NCI-H128 (cell line): ENCODE measurements at regions not wholly inside any gene's neighbourhood (a gene's known extent, or its start where the extent isn't known, plus 50 kb on each side); places are given as distances from the start of the nearest gene placed in this dataset.

ENCODE experiments used
- DNase-seq: peaks from one replicate; lab custom pipeline; 2025; ENCODE audit not compliant: unreplicated experiment; lab: John Stamatoyannopoulos, UW

- no peak for DNase-seq
These were observed 870.8 kb downstream of the GALC start for GRCh38 chr14:87122166-87122565.

GRCh38 chr14:87121716-87122115 lies 871.3 kb downstream of the GALC start:
- no peak for DNase-seq

- no peak for DNase-seq
These were observed 877.7 kb downstream of the GALC start for GRCh38 chr14:87115234-87115633.

GRCh38 chr14:87113286-87113685 lies 879.7 kb downstream of the GALC start:
- DNase-seq = no peak

GRCh38 chr14:87111741-87112140 lies 881.2 kb downstream of the GALC start:
- DNase-seq = no peak

DNA sequence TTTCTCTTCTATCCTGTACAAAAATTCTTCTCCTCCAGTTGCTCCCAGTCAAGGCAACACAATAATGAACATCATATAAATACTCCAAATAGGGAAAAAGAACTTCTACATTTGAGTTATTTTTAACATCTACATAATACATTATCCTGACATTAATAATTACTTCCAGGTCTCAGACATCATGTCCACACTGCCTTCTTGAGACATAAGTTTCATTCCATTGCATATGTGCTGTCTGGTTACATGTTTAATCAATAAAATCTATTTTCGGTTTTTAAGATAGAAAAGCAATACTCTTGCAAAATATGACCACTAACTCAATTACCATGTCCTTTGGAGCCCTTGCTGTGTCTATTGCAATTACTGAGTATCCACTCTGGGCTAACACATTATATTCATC lies 881.9 kb downstream of the GALC start:
- no peak for DNase-seq

- DNase-seq = no peak
These were observed 883.7 kb downstream of the GALC start for GRCh38 chr14:87109271-87109670.

DNA sequence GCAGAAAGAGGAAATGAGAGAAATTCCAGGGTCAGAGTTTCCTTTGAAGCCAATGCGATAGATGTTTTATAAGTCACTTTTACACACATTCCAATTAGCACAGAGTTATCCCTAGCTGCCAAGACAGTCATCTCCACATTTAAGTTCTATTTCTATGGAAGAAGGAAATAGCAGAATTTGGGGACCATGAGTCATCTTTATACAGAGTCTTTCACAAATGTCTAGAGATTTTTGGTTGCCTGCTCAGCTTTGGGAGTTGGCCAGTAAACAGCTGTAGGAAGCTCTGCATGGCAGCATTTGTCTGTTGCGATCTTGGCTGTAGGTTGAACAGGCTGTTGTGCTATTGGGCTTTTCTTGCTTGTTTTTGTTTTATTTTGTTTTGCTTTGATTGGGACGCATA lies 884.3 kb downstream of the GALC start:
- DNase-seq = no peak

DNA sequence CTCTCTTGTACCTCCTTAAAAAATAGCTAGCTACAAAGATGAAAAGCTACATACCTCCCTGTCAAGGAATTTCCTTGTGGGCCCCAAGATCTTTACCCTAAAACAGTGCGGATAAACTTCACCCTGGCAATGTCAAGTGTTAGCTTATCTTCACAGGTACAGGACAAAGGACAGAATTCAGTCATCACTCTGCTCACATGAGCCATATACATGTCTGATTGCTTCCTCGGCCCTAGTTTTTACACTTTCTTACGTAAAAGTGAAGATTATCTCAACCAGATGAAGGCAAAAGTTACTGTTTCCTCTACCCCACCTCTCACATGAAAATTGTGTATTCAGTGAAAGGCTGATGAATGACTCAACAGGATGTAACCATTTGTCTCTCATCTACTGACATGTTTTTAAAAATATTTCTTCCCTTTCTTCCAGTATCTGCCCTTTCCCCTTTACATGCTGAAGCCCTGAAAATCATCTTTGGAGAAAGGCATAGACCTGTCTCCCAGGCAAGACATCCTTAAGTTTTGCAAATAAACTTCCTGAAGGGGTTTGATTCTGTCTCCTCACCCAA lies 890.1 kb downstream of the GALC start:
- no peak for DNase-seq

GRCh38 chr14:87097015-87097414 lies 896.0 kb downstream of the GALC start:
- no peak for DNase-seq

DNA sequence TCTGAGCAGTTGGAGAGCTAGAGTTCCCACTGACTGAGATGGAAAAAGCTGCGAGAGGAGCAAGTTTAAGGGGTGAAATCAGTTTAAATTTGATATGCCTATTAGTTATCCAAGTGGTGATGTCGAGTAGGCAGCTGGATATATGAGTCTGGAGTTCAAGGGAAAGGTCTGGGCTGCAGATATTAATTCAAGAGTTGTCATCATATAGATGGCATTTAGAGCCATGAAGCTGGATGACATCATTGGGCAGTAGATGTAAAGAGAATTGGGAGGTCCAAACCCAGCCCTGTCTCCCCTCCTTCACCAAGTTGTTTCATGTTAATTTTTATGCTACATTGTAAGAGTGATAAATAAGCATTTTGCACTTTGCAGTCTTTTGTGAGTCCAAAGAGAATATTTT lies 898.1 kb downstream of the GALC start:
- no peak for DNase-seq

GRCh38 chr14:87088588-87088987 lies 904.4 kb downstream of the GALC start:
- DNase-seq = no peak

DNA sequence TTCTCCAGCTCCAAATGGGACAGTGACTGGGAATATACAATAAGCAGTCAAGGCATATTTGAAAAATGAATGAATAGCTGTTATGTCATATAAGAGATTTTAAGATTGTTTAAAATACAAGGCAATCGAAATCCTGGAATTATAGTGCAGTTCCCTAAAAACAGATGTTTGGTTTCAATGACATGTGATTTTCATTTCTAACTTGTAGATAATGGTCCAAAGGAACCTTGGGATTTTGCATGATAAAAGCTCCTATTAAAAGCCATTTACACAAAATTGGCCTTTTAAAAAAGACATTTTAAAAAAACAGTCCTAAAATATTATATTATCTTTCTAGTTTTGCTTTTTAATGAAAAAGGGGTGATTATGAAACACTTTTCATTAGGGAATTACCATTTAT lies 905.1 kb downstream of the GALC start:
- DNase-seq = no peak

GRCh38 chr14:87084908-87085307 lies 908.1 kb downstream of the GALC start:
- DNase-seq = no peak

DNA sequence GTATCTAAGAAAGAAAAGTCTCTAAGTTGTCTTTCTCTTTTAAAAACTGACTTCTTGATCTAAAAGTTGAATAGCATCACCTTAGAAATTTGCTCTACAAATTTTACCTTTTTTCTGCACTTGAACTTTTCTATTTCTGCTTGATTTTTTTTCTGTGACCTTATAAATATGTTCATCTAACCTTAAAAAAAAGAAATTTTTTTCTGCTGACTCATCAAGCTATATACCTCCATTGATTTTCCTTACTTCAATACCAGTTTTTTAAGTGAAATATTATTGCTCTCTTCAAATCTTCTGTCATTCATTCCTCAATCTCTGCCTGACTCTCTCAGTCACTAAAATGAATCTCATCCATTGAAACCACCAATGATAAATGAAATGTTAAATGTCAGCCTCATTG lies 910.1 kb downstream of the GALC start:
- no peak for DNase-seq

DNA sequence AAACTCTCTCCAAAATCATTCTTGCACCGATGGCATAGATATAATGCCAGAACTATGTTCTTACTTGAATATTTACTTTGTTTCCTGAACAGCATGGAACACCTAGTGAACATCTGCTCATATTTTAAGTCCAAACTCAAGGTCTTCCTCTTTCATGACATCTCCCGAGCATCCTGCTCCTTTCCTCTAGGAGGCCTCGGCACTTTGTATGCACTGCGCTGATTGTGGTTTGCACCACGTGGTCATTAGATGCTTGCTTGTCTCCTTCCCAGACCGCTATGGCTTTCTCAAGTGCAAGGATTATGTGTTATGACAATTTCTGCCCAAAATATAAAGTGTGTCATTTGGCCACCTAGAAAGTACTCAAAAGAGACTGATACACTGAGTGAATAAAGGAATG lies 912.0 kb downstream of the GALC start:
- DNase-seq = no peak

DNA sequence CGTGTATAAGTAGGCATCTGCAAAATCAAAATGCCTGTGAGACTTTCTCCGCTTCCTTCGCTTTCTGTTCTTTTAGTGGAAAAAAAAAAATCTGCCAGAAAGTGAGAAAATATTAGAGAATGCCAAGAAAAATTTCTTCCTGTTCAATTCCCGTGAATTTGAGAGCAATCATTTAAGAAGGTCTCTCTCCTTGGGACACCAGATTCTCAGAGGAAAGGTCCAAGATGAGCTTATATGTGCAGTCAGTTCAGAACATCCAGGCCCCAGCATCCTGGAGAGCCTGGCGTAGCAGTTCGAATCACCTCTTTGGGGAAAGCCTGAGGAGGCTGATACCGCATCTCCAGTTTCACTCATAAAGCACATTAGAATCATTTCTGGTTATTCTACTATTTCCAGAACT lies 912.8 kb downstream of the GALC start:
- DNase-seq = no peak

DNA sequence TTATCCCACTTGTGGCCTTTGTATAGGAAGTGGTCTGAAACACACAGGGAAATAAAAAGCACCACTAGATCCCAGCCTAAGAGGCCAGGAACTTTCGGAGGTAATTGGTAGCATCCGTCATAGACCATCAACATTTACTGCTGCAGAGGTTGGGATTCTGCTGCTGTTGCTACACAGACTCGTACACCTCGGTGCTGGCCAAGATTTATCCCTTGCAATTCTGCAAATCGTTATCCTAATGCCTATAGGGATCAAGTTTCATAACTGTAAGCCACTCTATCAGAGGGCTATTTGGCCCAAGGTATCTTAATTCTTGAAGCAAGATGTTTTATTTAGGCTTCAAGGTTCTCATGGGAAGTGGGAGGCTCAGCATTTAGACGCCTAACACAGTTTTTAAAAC lies 913.6 kb downstream of the GALC start:
- no peak for DNase-seq

DNA sequence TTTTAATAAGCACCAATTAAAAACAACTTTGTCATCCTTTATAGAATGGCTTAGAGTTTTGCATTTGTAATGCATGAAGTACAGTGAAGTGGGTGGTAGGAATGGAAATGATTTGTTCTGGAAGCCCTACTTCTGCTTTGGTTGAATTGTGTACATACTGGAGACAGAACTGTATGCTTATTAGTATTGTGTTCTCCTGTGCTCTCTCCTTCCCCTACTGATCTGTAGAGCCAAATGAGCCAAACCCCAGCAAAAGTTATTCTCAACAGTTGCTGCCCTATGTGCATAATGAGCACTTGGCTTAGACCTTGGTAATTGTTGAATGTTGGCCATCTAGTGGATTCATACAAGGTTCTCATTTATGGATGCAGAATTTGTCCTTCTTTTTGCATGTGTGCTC lies 916.1 kb downstream of the GALC start:
- no peak for DNase-seq

DNA sequence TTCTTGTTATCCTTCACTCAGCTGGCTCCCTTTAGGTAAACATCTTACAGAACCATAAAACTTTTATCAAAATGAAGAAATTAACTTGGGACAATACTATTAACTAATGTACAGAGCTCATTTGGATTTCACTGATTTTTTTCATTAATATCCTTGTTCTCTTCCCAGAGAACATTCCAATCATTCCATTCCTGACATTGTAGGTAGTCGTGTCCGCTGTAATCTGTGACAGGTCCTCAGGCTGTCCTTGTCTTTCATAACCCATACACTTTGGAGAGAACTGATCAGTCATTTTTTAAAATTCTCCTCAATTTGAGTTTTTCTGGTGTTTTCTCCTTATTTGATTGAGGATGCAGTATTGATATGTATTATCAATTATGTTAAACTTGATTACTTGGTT lies 916.8 kb downstream of the GALC start:
- DNase-seq = no peak

- DNase-seq = no peak
These were observed 919.0 kb downstream of the GALC start for GRCh38 chr14:87073880-87074570.

DNA sequence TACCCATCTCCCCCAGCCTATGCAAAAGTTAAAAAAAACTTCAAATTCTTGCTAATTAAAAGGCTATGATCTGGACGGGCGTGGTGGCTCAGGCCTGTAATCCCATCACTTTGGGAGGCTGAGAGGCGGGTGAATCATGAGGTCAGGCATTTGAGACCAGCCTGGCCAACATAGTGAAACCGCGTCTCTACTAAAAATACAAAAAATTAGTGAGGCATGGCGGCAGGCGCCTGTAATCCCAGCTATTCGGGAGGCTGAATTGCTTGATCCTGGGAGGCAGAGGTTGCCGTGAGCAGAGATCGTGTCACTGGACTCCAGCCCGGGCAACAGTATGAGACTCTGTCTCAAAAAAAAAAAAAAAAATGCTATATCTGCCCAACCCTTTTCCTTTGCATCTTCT lies 925.4 kb downstream of the GALC start:
- no peak for DNase-seq

DNA sequence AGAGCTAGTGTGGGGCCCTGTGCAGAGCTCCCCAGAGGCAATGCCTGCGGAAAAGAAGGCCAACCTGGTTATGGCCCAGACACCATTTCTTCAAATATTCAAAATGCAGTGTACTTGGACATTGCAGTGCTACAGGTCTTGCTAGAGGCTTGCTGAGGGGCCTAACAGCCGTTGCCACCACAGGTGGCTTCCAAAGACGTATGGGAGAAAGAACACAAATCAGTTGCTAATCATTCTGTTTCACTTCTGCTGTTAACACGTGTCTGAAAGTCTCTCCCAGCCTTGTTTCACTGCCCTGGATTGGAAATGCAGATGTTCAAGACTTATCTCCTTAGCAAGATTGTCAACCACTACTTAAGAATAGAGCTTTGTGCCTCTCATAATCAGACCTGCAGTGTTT lies 925.9 kb downstream of the GALC start:
- no peak for DNase-seq
